ENCODE measurements at regions not wholly inside any gene's neighbourhood (a gene's known extent, or its start where the extent isn't known, plus 50 kb on each side); places are given as distances from the start of the nearest gene placed in this dataset.

- H3K4me1 ChIP-seq (ENCODE audit: insufficient read depth, low read length), result peaks cover 18% of the 10 kb centered on the region
- no peaks in the 10 kb centered on the region for H3K36me3 ChIP-seq (ENCODE audit: insufficient read depth, low read length)
- FAIRE-seq, result peak; percentile 26
- H3K79me2 ChIP-seq (ENCODE audit: insufficient read depth, low read length), result no peaks in the 10 kb centered on the region
- Mint-ChIP-seq H3K27me3 (ENCODE audit: low read depth, unreplicated experiment) (no peaks in the 10 kb centered on the region), H3K27ac (ENCODE audit: unreplicated experiment) (no peak overlapping the region), H3K4me1 (ENCODE audit: low read depth, unreplicated experiment) (peaks cover 32% of the 10 kb centered on the region), H3K9me3 (ENCODE audit: unreplicated experiment) (peaks cover 1% of the 10 kb centered on the region), H3K4me3 (ENCODE audit: unreplicated experiment) (no peak overlapping the region), H3K36me3 (ENCODE audit: low read depth, unreplicated experiment) (peaks cover 2% of the 10 kb centered on the region)
- no peak for TF ChIP-seq CTCF (IDR thresholded peaks at IDR 0.05; ENCODE audit: insufficient read depth, low read depth, low read length)
- TF ChIP-seq EZH2 (IDR thresholded peaks at IDR 0.05; ENCODE audit: insufficient read depth, low read length), result no peak
- H2AFZ ChIP-seq (ENCODE audit: low read depth, low read length), result no peak overlapping the region
- peak overlapping the region; percentile 65 for H3K27ac ChIP-seq (ENCODE audit: low read depth, low read length)
- peak overlapping the region; percentile 41 for H3K4me2 ChIP-seq (ENCODE audit: low read length)
- H3K4me3 ChIP-seq (ENCODE audit: insufficient read depth, low read depth, low read length), result no peak overlapping the region
- no peaks in the 10 kb centered on the region for H3K27me3 ChIP-seq (ENCODE audit: insufficient read depth, low read length)
- H3K9me3 ChIP-seq (ENCODE audit: insufficient read depth, low read depth, low read length), result no peaks in the 10 kb centered on the region
- H3K9ac ChIP-seq (ENCODE audit: low read length), result peak overlapping the region; percentile 27
- peak; percentile 71 for DNase-seq (ENCODE audit: low read depth)
- no peaks in the 10 kb centered on the region for H4K20me1 ChIP-seq (ENCODE audit: insufficient read depth, low read length)
These were observed 387.3 kb downstream of the SPRY1 start for GRCh38 chr4:123783921-123784320.

- Histone ChIP-seq H3K9ac (ENCODE audit: low read length) (peak overlapping the region; percentile 27), H3K9me3 (ENCODE audit: insufficient read depth, low read depth, low read length) (no peaks in the 10 kb centered on the region), H4K20me1 (ENCODE audit: insufficient read depth, low read length) (no peaks in the 10 kb centered on the region), H3K4me2 (ENCODE audit: low read length) (peak overlapping the region; percentile 41), H3K27me3 (ENCODE audit: insufficient read depth, low read length) (no peaks in the 10 kb centered on the region), H2AFZ (ENCODE audit: low read depth, low read length) (no peak overlapping the region), H3K4me1 (ENCODE audit: insufficient read depth, low read length) (peaks cover 18% of the 10 kb centered on the region), H3K27ac (ENCODE audit: low read depth, low read length) (no peak overlapping the region), H3K79me2 (ENCODE audit: insufficient read depth, low read length) (no peaks in the 10 kb centered on the region), H3K36me3 (ENCODE audit: insufficient read depth, low read length) (no peaks in the 10 kb centered on the region), H3K4me3 (ENCODE audit: insufficient read depth, low read depth, low read length) (no peak overlapping the region)
- Mint-ChIP-seq H3K27me3 (ENCODE audit: low read depth, unreplicated experiment) (no peaks in the 10 kb centered on the region), H3K4me1 (ENCODE audit: low read depth, unreplicated experiment) (peaks cover 32% of the 10 kb centered on the region), H3K9me3 (ENCODE audit: unreplicated experiment) (peaks cover under 1% of the 10 kb centered on the region), H3K4me3 (ENCODE audit: unreplicated experiment) (no peak overlapping the region), H3K27ac (ENCODE audit: unreplicated experiment) (peak overlapping the region; percentile 6), H3K36me3 (ENCODE audit: low read depth, unreplicated experiment) (no peaks in the 10 kb centered on the region)
- DNase-seq (ENCODE audit: low read depth) (no peak), FAIRE-seq (no peak)
- TF ChIP-seq EZH2 (IDR thresholded peaks at IDR 0.05; ENCODE audit: insufficient read depth, low read length) (no peak), CTCF (IDR thresholded peaks at IDR 0.05; ENCODE audit: insufficient read depth, low read depth, low read length) (no peak)
These were observed 388.0 kb downstream of the SPRY1 start for GRCh38 chr4:123784626-123785025.

GRCh38 chr4:123785538-123785937 is 388.9 kb downstream of the SPRY1 start:
- Mint-ChIP-seq H3K27me3 (ENCODE audit: low read depth, unreplicated experiment) (no peaks in the 10 kb centered on the region), H3K4me1 (ENCODE audit: low read depth, unreplicated experiment) (peaks cover 32% of the 10 kb centered on the region), H3K4me3 (ENCODE audit: unreplicated experiment) (no peak overlapping the region), H3K9me3 (ENCODE audit: unreplicated experiment) (no peaks in the 10 kb centered on the region), H3K36me3 (ENCODE audit: low read depth, unreplicated experiment) (no peaks in the 10 kb centered on the region), H3K27ac (ENCODE audit: unreplicated experiment) (no peak overlapping the region)
- peak; percentile 83 for FAIRE-seq
- H4K20me1 ChIP-seq (ENCODE audit: insufficient read depth, low read length), result no peaks in the 10 kb centered on the region
- DNase-seq (ENCODE audit: low read depth), result peak; percentile 99
- no peaks in the 10 kb centered on the region for H3K9me3 ChIP-seq (ENCODE audit: insufficient read depth, low read depth, low read length)
- H3K36me3 ChIP-seq (ENCODE audit: insufficient read depth, low read length), result no peaks in the 10 kb centered on the region
- no peaks in the 10 kb centered on the region for H3K27me3 ChIP-seq (ENCODE audit: insufficient read depth, low read length)
- TF ChIP-seq EZH2 (IDR thresholded peaks at IDR 0.05; ENCODE audit: insufficient read depth, low read length) (no peak), CTCF (IDR thresholded peaks at IDR 0.05; ENCODE audit: insufficient read depth, low read depth, low read length) (no peak)
- H2AFZ ChIP-seq (ENCODE audit: low read depth, low read length), result no peak overlapping the region
- peak overlapping the region; percentile 33 for H3K27ac ChIP-seq (ENCODE audit: low read depth, low read length)
- no peak overlapping the region for H3K4me3 ChIP-seq (ENCODE audit: insufficient read depth, low read depth, low read length)
- H3K4me1 ChIP-seq (ENCODE audit: insufficient read depth, low read length), result peaks cover 18% of the 10 kb centered on the region
- no peaks in the 10 kb centered on the region for H3K79me2 ChIP-seq (ENCODE audit: insufficient read depth, low read length)
- H3K4me2 ChIP-seq (ENCODE audit: low read length), result peak overlapping the region; percentile 30
- H3K9ac ChIP-seq (ENCODE audit: low read length), result no peak overlapping the region
